Peyer's patch (tissue), 4 donors: ENCODE measurements at regions not wholly inside any gene's neighbourhood (a gene's known extent, or its start where the extent isn't known, plus 50 kb on each side); places are given as distances from the start of the nearest gene placed in this dataset.

ENCODE experiments used
- POLR2A ChIP-seq, 2 donors: fragments of 450-650 bp; IDR thresholded peaks; one replicate each; pipeline ENCODE4 v1.5.1; 2017; ENCODE audit warnings: antibody characterized with exemption in 2 of 2, mild to moderate bottlenecking in 2 of 2, moderate library complexity in 2 of 2
- TF ChIP-seq, protein P1 (sequence below), 6 experiments: fragments of 450-650 bp in 4 of 6; fragments of 200-600 bp in 2 of 6; sonication (generic) in 1 of 6; IDR thresholded peaks; one replicate each; pipeline ENCODE4 v1.5.1; 2017 to 2019; ENCODE audit warnings: antibody characterized with exemption in 6 of 6, mild to moderate bottlenecking in 3 of 6, moderate library complexity in 1 of 6

DNA sequence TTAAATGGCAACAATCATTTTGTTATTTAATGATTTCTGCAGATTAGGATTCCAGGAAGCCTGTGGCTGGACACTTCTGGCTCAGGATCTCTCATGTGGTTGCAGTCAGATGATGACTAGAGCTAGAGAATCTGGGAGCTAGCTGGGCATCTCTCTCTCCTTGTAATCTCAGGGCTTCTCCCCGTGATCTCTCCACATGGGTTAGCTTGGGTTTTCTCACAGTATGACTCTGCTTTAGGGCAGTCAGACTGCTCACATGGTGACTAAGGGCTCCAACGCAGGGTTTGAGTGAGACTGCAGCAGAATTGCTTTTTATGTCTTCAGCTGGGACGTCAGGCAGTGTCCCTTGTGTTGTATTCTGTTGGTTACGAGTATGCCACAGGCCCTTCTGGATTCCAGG lies 361.4 kb downstream of the CBLL2 start:
- TF ChIP-seq, protein P1, sequence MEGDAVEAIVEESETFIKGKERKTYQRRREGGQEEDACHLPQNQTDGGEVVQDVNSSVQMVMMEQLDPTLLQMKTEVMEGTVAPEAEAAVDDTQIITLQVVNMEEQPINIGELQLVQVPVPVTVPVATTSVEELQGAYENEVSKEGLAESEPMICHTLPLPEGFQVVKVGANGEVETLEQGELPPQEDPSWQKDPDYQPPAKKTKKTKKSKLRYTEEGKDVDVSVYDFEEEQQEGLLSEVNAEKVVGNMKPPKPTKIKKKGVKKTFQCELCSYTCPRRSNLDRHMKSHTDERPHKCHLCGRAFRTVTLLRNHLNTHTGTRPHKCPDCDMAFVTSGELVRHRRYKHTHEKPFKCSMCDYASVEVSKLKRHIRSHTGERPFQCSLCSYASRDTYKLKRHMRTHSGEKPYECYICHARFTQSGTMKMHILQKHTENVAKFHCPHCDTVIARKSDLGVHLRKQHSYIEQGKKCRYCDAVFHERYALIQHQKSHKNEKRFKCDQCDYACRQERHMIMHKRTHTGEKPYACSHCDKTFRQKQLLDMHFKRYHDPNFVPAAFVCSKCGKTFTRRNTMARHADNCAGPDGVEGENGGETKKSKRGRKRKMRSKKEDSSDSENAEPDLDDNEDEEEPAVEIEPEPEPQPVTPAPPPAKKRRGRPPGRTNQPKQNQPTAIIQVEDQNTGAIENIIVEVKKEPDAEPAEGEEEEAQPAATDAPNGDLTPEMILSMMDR (IDR thresholded peaks at IDR 0.05): no peak
- TF ChIP-seq POLR2A (IDR thresholded peaks at IDR 0.05): no peak
